PC-9 (cell line): ENCODE measurements at regions not wholly inside any gene's neighbourhood (a gene's known extent, or its start where the extent isn't known, plus 50 kb on each side); places are given as distances from the start of the nearest gene placed in this dataset.

ENCODE experiments used
- BruUV-seq: library from RNA; stranded (reverse); fragments of 400-500 nt; replicated peaks from 2 replicates; lab custom pipeline; 2021; lab: Mats Ljungman, UMichigan
- CTCF ChIA-PET: fragments of 300-600 bp; sonication (Branson Sonifier 250); formaldehyde crosslinking; loops from one replicate; lab custom pipeline; 2022; ENCODE audit warnings: antibody characterized with exemption; lab: Charles Lee
- POLR2A ChIA-PET: fragments of 300-600 bp; sonication (Branson Sonifier 250); formaldehyde crosslinking; loops from one replicate; lab custom pipeline; 2022; ENCODE audit warnings: antibody characterized with exemption; ENCODE audit not compliant: unreplicated experiment; lab: Charles Lee
- DNase-seq, 2 experiments: peaks; one replicate each; pipeline versions ENCODE4 v3.0.0 to v3.0.0-alpha.2; 2015 to 2022; ENCODE audit warnings: mixed read lengths in 1 of 2
- H2AFZ ChIP-seq: fragments of 200-600 bp; sonication (generic); 2 replicates; pipeline ENCODE4 v1.8.1; 2017; ENCODE audit warnings: antibody characterized with exemption
- H3F3A ChIP-seq: fragments of 200-600 bp; sonication (generic); 2 replicates; pipeline ENCODE4 v1.8.1; 2017; ENCODE audit warnings: antibody characterized with exemption, mild to moderate bottlenecking, low read depth; ENCODE audit not compliant: insufficient read depth
- H3K27ac ChIP-seq: fragments of 200-600 bp; sonication (generic); 2 replicates; pipeline ENCODE4 v1.6.1; 2016; ENCODE audit warnings: mixed run types
- H3K27me3 ChIP-seq: fragments of 200-600 bp; sonication (generic); 2 replicates; pipeline ENCODE4 v1.6.1; 2016; ENCODE audit warnings: low read depth, mixed run types; ENCODE audit not compliant: insufficient read depth
- H3K36me3 ChIP-seq: fragments of 200-600 bp; sonication (generic); 2 replicates; pipeline ENCODE4 v1.6.1; 2016; ENCODE audit warnings: low read depth, mixed run types
- H3K4me1 ChIP-seq: fragments of 200-600 bp; sonication (generic); replicated peaks from 2 replicates; pipeline ENCODE4 v1.6.1; 2016; ENCODE audit warnings: mixed run types; ENCODE audit not compliant: insufficient read depth
- H3K4me2 ChIP-seq: fragments of 200-600 bp; sonication (generic); 2 replicates; pipeline ENCODE4 v1.6.1; 2017; ENCODE audit warnings: mixed run types
- H3K4me3 ChIP-seq: fragments of 200-600 bp; sonication (generic); 2 replicates; pipeline ENCODE4 v1.6.1; 2016; ENCODE audit warnings: mixed run types
- H3K79me2 ChIP-seq: fragments of 200-600 bp; sonication (generic); 2 replicates; pipeline ENCODE4 v1.6.1; 2017; ENCODE audit warnings: low read depth, mixed run types
- H3K9me2 ChIP-seq: fragments of 200-600 bp; sonication (generic); 2 replicates; pipeline ENCODE4 v1.8.1; 2017; ENCODE audit warnings: mild to moderate bottlenecking; ENCODE audit not compliant: insufficient read depth
- H3K9me3 ChIP-seq: fragments of 200-600 bp; sonication (generic); 2 replicates; pipeline ENCODE4 v1.8.1; 2016; ENCODE audit warnings: low read depth; ENCODE audit not compliant: insufficient read depth
- H4K20me1 ChIP-seq: fragments of 200-600 bp; sonication (generic); 2 replicates; pipeline ENCODE4 v1.8.1; 2017; ENCODE audit not compliant: insufficient read depth
- CTCF ChIP-seq: fragments of 200-600 bp; sonication (generic); conservative IDR thresholded peaks from 2 replicates; pipeline ENCODE4 v1.6.1; 2017; ENCODE audit warnings: mixed run types, antibody characterized with exemption, mild to moderate bottlenecking, moderate library complexity
- EZH2 ChIP-seq: fragments of 200-600 bp; sonication (generic); IDR thresholded peaks from 2 replicates; pipeline ENCODE4 v1.8.0; 2017; ENCODE audit warnings: antibody characterized with exemption, low read depth
- intact Hi-C: fragments of 100-400 bp; cut with micrococcal nuclease; formaldehyde crosslinking; loops from one replicate; pipeline ENCODE4 v1.10.0; 2022; ENCODE audit not compliant: unreplicated experiment

- CTCF ChIA-PET = no interaction called here
- Histone ChIP-seq H3K9me3 (no peaks in the 10 kb centered on the region; the same call in 1 of the 2 replicates), H3K9me2 (no peaks in the 10 kb centered on the region), H3K36me3 (no peaks in the 10 kb centered on the region), H3K27me3 (peaks cover 72% of the 10 kb centered on the region), H4K20me1 (no peaks in the 10 kb centered on the region), H3K79me2 (no peaks in the 10 kb centered on the region), H3K27ac (no peak overlapping the region), H3K4me2 (no peak overlapping the region), H2AFZ (no peak overlapping the region), H3K4me1 (no peaks in the 10 kb centered on the region), H3F3A (no peaks in the 10 kb centered on the region), H3K4me3 (no peak overlapping the region)
- POLR2A ChIA-PET = no interaction called here
- TF ChIP-seq CTCF (no peak), EZH2 (no peak)
- DNase-seq = no peak
- intact Hi-C loops = no loop called here
- no TSS peak for BruUV-seq
These were observed 143.1 kb downstream of the CDH26 start for GRCh38 chr20:60101201-60101890.

GRCh38 chr20:60101891-60102281 lies 143.7 kb downstream of the CDH26 start:
- H3K4me2 ChIP-seq = no peak overlapping the region
- POLR2A ChIA-PET = no interaction called here
- peaks cover 72% of the 10 kb centered on the region for H3K27me3 ChIP-seq
- H3K79me2 ChIP-seq = no peaks in the 10 kb centered on the region
- CTCF ChIA-PET = no interaction called here
- no peak for TF ChIP-seq CTCF
- no peak for TF ChIP-seq EZH2
- no peaks in the 10 kb centered on the region for H3K9me2 ChIP-seq
- no peaks in the 10 kb centered on the region for H3F3A ChIP-seq
- intact Hi-C loops = no loop called here
- no peak overlapping the region for H3K4me3 ChIP-seq
- no peaks in the 10 kb centered on the region for H3K4me1 ChIP-seq
- H2AFZ ChIP-seq = no peak overlapping the region
- no peaks in the 10 kb centered on the region; the same call in 1 of the 2 replicates for H3K9me3 ChIP-seq
- no peaks in the 10 kb centered on the region for H3K36me3 ChIP-seq
- DNase-seq = no peak
- no peak overlapping the region for H3K27ac ChIP-seq
- no TSS peak for BruUV-seq
- no peaks in the 10 kb centered on the region for H4K20me1 ChIP-seq

- no peaks in the 10 kb centered on the region for H3K79me2 ChIP-seq
- H3K27ac ChIP-seq = no peak overlapping the region
- H4K20me1 ChIP-seq = no peaks in the 10 kb centered on the region
- POLR2A ChIA-PET = no interaction called here
- CTCF ChIA-PET = no interaction called here
- H3K36me3 ChIP-seq = no peaks in the 10 kb centered on the region
- DNase-seq = no peak
- H2AFZ ChIP-seq = no peak overlapping the region
- intact Hi-C loops = no loop called here
- no peak overlapping the region for H3K4me2 ChIP-seq
- no peak for TF ChIP-seq EZH2
- no peak for TF ChIP-seq CTCF
- H3K4me3 ChIP-seq = no peak overlapping the region
- H3F3A ChIP-seq = no peaks in the 10 kb centered on the region
- no peaks in the 10 kb centered on the region; the same call in none of the 2 replicates for H3K9me3 ChIP-seq
- H3K4me1 ChIP-seq = no peaks in the 10 kb centered on the region
- H3K27me3 ChIP-seq = peaks cover 73% of the 10 kb centered on the region
- H3K9me2 ChIP-seq = no peaks in the 10 kb centered on the region
- no TSS peak for BruUV-seq
These were observed 144.5 kb downstream of the CDH26 start for GRCh38 chr20:60102665-60103210.
